ENCODE measurements at regions not wholly inside any gene's neighbourhood (a gene's known extent, or its start where the extent isn't known, plus 50 kb on each side); places are given as distances from the start of the nearest gene placed in this dataset.

DNA sequence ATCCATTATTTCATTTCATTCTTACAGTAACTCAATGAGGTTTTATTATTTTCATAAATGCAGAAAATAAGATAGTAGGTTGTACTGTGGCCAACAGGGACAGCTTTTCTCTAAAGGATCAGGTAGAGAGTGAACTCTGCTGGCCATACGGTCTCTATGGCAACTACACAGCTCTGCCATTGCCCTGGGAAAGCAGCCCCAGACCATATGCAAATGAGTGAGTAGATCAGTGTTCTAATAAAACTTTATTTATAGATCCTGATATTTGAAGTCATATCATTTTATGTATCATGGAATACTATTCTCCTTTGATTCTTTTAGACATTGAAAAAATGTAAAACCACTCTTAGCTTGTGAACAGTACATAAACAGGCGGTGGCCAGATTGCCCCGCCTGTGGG is 192.5 kb upstream of the RREB1 start:
- TF ChIP-seq, protein P1, sequence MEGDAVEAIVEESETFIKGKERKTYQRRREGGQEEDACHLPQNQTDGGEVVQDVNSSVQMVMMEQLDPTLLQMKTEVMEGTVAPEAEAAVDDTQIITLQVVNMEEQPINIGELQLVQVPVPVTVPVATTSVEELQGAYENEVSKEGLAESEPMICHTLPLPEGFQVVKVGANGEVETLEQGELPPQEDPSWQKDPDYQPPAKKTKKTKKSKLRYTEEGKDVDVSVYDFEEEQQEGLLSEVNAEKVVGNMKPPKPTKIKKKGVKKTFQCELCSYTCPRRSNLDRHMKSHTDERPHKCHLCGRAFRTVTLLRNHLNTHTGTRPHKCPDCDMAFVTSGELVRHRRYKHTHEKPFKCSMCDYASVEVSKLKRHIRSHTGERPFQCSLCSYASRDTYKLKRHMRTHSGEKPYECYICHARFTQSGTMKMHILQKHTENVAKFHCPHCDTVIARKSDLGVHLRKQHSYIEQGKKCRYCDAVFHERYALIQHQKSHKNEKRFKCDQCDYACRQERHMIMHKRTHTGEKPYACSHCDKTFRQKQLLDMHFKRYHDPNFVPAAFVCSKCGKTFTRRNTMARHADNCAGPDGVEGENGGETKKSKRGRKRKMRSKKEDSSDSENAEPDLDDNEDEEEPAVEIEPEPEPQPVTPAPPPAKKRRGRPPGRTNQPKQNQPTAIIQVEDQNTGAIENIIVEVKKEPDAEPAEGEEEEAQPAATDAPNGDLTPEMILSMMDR (IDR thresholded peaks at IDR 0.05): no peak

DNA sequence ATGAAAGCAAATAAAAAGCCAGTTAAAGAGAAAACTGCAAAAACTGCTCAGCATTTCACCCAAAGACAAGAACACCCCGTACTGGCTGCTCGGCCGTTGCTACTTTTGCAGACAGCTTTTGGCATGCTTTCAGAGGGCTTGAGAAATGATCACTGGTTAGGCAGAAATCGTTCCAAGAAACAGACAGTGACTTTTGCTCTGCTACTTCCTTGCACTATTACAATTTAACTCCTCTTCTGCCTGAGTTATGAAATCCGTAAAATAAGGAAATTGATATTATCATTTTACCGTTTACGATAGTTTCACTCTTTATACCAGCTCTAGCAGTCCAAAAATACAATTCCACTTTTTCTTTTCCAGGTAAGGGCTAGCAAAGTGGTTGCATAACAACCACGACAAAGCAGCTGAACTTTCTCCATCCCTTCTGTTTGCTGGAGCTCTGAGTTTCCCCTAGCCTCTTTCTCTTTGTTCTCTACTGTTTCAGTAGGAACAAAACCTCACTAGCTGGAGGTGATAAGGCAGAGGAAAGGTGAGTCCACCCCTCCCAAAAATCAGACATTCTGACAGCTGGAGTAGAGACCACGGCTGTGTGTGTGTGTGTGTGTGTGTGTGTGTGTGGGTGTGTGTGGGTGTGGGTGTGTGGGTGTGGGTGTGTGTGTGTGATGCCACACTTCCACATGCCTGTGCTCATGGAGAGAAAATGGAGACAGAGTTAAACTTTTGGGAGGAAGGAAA is 191.8 kb upstream of the RREB1 start:
- TF ChIP-seq, protein P1 (IDR thresholded peaks at IDR 0.05): no peak

DNA sequence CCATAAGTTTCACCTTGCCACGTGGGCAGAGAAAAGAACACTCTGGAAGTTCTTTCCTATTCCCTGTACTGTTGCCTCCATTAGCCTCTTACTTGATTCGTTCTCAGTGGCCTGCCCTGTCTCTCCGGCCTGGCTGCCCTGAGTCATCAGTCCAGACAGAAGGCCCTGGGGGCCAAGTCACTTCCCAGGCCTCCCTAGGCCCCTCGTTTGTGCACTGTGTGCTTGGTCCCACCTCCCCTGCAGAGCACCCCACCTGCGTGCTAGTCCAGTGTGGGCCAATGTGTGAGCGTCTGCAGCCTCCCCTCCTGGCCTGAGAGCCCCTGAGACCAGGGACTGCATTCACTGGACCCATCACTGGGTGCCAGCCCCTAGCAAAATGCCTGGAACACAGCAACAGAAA is 191.2 kb upstream of the RREB1 start:
- TF ChIP-seq, protein P1 (IDR thresholded peaks at IDR 0.05): no peak

DNA sequence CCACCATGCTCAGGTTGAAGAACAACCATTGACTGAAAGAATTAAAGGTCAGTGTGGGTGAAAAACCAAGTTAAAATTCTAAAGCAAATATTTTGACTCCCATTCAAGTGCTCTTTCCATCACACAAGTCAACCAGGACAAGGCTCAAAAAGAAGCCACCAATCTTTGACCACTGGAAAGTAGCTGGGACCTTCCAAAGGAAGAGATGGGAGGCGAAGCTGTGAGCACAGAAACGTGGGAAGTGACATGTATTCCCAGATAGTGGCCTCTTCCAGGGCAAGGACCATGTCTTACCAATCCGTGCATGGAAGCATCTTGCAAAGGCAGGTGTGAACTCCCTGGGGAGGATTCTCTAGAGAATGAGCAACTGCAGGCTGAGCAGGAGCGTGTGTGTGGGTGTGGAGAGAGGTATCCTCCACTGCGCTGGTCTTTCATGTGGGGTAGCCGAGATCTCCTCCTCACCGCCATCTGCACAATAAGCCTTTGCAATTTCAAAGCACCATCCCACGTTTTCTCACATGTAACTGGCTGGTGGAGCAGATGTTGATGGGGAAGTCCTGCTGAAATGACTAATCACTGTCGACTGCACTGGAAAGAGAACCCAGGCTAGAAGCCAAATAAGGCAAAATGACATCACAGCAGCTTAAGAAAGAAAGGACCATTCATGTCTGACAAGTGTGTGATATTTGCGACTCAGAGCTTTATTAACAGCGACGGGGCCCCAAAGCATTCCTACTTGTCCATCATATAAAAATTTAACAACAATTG is 189.4 kb upstream of the RREB1 start:
- TF ChIP-seq, protein P1 (IDR thresholded peaks at IDR 0.05): no peak

DNA sequence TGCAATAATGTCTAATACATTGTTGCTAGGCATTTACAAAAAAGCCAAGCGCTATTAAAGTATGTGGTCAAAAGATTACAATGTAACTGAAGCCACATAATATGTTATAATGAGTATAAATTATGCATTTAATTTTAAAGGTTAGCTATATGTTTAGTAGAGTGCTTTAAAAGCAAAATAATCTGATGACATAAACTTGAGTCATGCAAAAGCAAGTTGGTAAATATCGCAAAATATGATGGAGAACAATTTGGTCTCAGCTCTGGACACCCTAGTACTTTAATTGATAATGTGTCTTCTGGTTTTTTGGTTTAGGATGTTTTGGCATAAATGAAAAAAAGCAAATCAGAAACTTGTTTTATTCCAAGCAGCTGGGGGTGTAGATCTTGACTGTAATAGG is 188.6 kb upstream of the RREB1 start:
- TF ChIP-seq, protein P1 (IDR thresholded peaks at IDR 0.05): no peak

DNA sequence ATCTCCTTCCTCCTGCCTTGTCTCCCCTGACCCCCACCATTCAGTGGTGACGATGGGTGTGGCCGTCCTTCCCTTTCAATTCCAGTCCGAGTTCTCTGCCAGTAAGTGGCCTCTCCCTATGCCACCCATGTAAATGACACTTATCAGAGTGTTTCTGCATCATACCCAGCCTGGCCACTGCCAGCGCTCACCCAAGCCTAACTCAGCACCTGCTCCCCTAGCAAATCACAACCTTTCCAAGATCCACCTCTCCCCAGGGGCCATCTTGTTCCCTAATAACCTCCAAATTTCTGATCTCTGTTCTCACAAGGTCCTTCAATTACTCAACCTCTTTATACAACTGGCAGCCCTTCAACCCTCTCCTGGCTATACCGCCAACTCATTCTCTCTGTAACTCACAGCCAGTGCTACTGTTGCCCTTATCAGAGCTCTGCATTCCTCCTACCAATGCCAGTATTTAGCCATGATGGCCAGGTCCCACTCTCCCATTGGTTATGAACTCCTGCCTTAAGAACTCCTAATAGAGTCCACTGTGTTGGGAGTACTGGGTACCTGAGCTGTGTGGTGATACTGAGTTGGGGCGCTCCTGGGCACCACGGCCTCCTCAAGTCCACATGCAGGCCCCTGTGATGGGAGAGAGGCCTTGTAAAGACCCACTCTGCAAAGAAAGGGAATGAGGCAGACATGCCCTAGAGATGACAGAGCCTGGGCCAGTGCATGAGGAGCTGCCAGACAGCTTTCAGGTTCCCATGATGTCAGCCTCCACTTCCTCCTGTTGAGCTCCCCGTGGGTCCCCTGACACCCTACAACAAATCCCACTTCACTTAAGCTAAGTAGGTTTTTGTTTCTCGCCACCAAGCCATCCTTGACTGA is 187.4 kb upstream of the RREB1 start:
- TF ChIP-seq, protein P1 (IDR thresholded peaks at IDR 0.05): no peak

DNA sequence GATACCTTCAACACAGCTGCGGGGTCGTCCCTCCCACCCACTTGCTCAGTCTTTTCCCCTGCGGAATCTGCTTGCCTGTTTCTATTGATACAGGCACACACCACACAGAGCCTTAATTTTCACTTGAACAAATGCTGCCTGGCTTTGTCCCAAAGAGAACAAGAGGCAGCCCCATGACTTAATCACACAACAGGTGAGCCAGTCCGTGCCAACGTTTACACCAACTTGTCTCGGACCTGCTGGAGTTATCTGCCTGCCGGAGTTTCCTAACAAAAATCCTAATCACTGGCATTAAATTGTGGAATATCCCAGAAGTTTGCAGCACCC is 186.8 kb upstream of the RREB1 start:
- TF ChIP-seq, protein P1 (IDR thresholded peaks at IDR 0.05): no peak
